NOMO-1 (cell line): ENCODE measurements at regions not wholly inside any gene's neighbourhood (a gene's known extent, or its start where the extent isn't known, plus 50 kb on each side); places are given as distances from the start of the nearest gene placed in this dataset.

Experiments
- DNase-seq, 2 experiments: peaks; one replicate each; lab custom pipeline; 2025; ENCODE audit not compliant: unreplicated experiment in 2 of 2; lab: John Stamatoyannopoulos, UW

DNA sequence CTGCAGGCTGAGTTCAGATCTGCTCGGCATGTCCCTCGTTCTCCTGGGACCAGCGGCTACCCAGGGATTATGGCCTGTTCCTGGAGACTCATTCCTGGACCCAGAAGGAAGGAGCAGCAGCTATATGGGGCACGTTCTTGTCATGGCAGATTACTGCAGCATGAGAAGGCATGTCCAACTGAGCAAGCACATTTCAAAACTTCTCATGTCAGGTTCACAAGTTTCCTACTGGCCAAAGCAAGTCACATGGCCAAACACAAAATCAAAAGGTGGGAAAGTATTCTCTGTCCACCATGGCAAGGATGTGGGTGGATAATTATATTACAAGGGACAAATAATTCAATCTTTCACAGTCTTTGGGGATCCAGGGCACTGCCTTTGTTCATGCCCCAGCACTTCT lies 71.9 kb upstream of the C15orf39 start:
- DNase-seq = no peak

- peak; percentile 40 to 74 for DNase-seq
Measured at GRCh38 chr15:75131269-75131643, 70.4 kb upstream of the C15orf39 start.

DNA sequence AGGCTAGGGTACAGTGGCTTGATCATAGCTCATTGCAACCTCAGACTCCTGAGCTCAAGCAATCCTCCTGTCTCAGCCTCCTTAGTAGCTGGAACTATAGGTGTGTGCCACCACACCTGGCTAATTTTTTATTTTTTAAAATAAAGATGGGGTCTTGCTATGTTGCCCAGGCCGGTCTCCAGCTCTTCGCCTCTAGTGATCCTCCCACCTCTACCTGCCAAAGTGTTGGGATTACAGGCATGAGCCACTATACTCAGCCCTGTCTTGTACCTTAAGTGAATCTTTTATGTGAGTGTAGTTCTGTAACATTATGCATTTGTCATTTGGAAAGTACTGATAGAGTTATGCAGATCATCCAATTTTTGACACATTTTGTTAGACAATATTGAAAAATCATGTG lies 66.9 kb upstream of the C15orf39 start:
- DNase-seq = no peak

GRCh38 chr15:75136118-75136517 lies 65.6 kb upstream of the C15orf39 start:
- DNase-seq = peak; percentile 70 to 81

DNA sequence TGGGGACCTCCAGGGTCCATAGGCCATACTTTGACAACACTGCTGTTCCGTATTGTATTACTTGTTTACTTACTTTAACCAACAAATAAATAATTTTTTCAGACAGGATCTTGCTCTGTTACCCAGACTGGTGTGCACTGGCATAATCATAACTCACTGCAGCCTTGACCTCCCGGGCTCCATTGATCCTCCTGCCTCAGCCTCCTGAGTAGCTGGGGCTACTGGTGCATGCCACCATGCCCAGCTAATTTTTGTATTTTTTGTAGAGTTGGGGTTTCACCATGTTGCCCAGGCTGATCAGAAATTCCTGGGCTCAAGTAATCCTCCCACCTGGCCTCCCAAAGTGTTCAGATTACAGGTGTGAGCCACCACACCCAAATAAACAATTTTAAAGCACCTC lies 64.9 kb upstream of the C15orf39 start:
- DNase-seq = no peak

DNA sequence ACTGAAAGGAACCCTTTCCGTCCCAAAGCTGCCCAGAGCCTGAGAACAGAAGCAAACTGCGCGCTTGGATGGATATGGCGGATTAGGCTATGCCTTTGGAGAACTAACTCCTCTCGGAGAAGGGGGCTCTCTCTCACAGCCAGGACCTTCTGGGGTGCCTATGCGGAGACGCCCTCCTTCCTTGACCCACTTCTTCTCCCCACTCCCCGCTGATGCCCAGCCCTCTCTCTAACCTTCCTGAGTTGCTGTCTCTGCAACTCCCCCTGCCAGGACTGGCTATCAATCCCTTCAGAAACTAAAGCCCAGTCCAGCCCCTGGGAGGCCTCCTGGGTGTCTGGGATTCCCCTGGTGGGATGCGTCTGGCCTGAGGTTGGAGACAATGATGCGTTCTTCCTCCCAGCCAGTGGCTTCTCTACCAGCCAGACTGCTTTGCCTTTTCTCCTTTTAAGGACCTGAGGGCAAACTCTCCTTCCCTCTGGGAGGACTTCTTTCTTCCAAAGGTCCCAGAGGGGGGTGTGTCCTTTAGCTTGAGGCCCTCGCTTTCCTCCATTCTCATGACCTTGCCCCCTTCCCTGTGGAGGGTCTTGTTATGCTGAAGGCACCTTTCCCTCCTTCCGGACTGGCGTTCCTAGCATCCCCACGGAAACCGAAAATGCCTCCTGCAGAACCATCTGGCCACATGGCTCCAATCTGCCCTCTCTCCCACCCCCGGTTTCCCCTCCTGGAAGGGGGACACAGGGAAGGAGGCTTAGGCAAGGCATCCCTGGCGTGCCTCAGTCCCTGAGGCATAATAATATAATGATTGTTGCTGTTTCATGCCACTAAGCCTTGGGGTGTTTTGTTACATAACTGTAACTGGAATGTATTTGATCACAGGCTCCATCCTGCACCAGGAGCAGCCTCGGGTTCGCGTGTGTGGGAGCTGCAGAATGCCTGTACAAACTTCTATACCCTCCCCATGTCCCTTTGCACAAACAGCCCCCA lies 63.4 kb upstream of the C15orf39 start:
- DNase-seq = no peak

- no peak for DNase-seq
Measured at GRCh38 chr15:75140080-75140879, 61.4 kb upstream of the C15orf39 start.

GRCh38 chr15:75142499-75142898 lies 59.2 kb upstream of the C15orf39 start:
- no peak for DNase-seq

DNA sequence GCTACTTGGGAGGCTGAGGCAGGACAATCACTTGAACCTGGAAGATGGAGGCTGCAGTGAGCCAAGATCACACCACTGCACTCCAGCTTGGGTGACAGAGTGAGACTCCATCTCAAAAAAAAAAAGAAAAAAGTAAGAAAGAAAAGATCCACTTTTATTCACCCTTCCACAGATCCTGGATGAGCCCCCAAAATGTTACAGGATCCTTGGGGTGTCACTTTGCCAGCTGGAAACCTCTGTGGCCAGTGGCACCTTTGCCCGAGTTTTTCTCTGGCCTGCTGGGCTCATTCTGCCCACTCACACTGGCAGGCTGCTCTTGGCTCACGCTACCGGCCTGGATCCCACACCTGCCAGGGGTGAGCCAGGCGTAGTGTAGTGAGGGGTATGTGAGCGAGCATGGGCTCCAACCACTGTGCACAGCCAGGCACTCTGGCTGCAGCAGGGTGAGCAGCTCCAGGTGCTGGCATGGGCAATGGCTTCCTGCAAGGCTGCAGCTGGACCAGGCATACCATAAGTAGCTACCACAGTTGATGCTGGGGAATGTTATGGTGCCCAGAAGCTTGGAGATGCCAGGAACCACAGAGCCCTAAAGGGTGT lies 57.8 kb upstream of the C15orf39 start:
- DNase-seq = no peak

DNA sequence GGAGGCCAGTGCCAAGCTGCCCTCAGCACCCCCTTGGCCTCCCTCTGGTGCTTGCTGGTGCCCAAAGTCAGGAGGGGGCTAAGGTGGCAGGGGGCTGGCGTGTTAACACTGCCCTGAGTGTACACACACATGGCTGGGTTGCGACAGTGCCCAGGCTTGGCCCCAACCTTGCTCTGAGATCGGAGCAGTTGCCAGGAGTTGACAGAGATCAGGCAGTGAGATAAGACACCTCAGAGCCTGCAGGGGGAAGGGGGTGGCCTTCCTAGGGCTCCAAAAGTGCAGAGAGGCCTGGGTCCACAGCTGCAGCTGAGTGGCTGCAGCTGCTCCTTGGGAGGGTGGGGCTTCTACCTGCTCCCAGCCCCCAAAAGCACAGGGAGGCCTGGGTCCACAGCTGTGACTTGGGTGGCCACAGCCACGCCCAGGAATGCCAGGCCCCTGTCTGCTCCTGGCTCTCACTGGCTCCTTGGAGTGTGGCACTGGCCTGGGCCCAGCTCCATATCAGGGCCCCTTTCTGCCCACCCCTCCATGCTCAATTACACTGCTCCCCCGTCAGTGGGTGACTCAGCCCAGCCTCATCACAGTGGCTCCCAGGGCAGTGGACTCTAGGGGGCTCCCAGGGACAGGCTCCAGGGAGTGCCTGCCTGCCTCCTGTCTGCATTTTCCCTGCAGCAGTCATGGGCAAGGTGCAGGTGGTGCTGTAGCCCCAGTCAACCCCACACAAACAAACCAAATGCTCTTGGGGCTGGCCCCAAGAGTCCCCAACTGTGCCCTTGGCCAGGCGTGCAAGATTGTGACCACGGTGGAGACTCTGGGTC lies 56.4 kb upstream of the C15orf39 start:
- DNase-seq = no peak

- no peak for DNase-seq
Measured at GRCh38 chr15:75148280-75148679, 53.4 kb upstream of the C15orf39 start.

DNA sequence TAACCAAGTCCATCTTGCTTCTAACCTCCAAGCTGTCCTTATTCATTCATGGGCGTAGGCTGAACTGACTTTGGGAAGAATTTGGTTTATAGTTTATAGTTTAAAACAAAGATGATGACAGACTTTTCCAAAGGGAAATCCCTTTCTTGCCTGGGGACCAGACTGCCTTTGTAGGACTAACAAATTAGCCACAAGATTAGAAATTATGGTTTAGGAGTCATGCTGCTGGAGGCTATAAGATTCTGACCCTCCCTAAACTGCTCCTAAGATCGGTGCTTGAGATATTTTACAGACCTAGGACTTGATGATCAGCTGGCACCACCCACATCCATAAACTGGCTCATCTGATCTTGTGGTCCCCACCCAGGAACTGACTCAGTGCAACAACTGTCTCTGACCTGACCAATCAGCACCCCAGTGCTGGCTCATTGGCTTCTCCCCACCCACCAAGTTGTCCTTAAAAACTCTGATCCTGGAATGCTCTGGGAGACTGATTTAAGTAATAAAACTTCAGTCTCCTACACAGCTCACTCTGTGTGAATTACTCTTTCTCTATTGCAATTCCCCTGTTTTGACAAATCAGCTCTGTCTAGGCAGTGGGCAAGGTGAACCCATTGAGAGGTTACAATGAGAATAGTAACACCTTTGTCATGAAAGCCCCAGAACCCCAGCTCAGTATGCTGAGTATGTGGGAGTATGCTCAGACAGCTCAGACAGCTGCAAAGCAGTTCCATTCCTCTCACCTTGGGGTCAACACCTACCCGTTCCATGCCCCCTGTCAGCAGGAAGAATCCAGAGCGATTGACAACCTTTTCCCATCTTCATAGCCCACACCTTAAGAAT lies 51.6 kb upstream of the C15orf39 start:
- DNase-seq = no peak

GRCh38 chr15:75151214-75152128 lies 50.2 kb upstream of the C15orf39 start:
- DNase-seq = no peak
